AG09309 (cell line): ENCODE measurements at regions not wholly inside any gene's neighbourhood (a gene's known extent, or its start where the extent isn't known, plus 50 kb on each side); places are given as distances from the start of the nearest gene placed in this dataset.
A peak's percentile ranks its signal among the peaks of the same experiment; 100 is the strongest.

Source experiments
- DNase-seq: peaks from one replicate; pipeline ENCODE4 v3.0.0-alpha.2; 2010; ENCODE audit warnings: low read depth
- H3K4me3 ChIP-seq: 2 replicates; pipeline ENCODE4 v1.5.1; 2011; ENCODE audit warnings: mild to moderate bottlenecking, low read depth, low read length, moderate library complexity; ENCODE audit not compliant: control insufficient read depth
- CTCF ChIP-seq: IDR thresholded peaks from 2 replicates; pipeline ENCODE4 v1.5.1; 2011; ENCODE audit warnings: mild to moderate bottlenecking, low read depth, low read length, inconsistent platforms; ENCODE audit not compliant: insufficient read depth, control insufficient read depth; ENCODE audit errors: missing control alignments

- no peak overlapping the region for H3K4me3 ChIP-seq
- TF ChIP-seq CTCF = no peak
- DNase-seq = peak; percentile 67
Observed at GRCh38 chr4:176981551-176981950, 188.8 kb upstream of the VEGFC start.

GRCh38 chr4:176988226-176988625 lies 195.5 kb upstream of the VEGFC start:
- peak; percentile 90 for DNase-seq
- TF ChIP-seq CTCF = no peak
- no peak overlapping the region for H3K4me3 ChIP-seq

- TF ChIP-seq CTCF = no peak
- no peak overlapping the region for H3K4me3 ChIP-seq
- DNase-seq = no peak
Observed at GRCh38 chr4:176989186-176989585, 196.5 kb upstream of the VEGFC start.

- DNase-seq = no peak
- no peak overlapping the region for H3K4me3 ChIP-seq
- no peak for TF ChIP-seq CTCF
Observed at GRCh38 chr4:176999935-177000543, 207.3 kb upstream of the VEGFC start.

- TF ChIP-seq CTCF = no peak
- H3K4me3 ChIP-seq = no peak overlapping the region
- DNase-seq = no peak
Observed at GRCh38 chr4:177001271-177002175, 208.8 kb upstream of the VEGFC start.

- no peak for TF ChIP-seq CTCF
- H3K4me3 ChIP-seq = no peak overlapping the region
- peak; percentile 68 for DNase-seq
Observed at GRCh38 chr4:177005674-177006230, 213.0 kb upstream of the VEGFC start.
